NCI-H526 (cell line): ENCODE measurements at regions not wholly inside any gene's neighbourhood (a gene's known extent, or its start where the extent isn't known, plus 50 kb on each side); places are given as distances from the start of the nearest gene placed in this dataset.

Experiments used
- DNase-seq, 2 experiments: peaks; one replicate each; lab custom pipeline; 2025; lab: John Stamatoyannopoulos, UW

DNA sequence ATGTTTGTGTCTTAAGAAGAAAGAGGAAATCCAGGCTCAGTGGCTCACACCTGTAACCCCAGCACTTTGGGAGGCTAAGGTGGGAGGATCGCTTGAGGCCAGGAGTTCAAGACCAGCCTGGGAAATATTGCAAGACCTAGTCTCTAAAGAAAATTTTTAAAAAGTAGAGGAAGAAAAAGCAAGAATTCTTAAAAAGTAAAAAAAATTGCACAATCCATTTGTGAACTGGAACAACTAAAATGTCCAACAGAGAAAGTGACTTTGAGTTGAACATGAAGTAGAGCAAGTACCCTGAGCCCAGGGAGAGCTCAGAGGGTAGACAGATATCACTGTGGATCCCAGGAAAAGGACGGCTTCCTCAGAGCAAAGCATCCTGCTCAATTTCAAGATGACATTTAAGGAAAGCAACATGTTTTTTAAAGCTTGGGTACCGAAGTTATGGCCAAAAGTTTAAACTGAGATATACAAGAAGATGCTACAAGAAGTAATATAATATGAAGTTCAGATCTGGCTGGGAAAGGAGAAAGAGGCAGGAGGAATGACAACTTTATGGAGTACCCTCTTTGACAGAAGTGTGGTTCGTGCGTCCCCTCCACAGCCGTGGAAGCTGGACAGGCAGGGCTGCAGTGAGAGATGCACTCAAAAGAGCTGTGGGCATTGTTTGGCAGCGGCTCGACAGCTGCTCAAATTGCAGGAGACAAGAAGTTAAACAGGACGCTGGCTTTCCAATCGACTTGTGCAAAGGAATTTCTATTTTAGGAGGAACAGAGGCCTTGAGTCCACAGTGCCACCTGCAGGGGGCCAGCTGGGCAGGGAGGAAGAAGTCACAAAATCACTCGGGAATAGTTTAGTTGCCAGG, 201.3 kb downstream of the JCAD start:
- peak in 1 of 2 experiments; percentile 0 for DNase-seq

DNA sequence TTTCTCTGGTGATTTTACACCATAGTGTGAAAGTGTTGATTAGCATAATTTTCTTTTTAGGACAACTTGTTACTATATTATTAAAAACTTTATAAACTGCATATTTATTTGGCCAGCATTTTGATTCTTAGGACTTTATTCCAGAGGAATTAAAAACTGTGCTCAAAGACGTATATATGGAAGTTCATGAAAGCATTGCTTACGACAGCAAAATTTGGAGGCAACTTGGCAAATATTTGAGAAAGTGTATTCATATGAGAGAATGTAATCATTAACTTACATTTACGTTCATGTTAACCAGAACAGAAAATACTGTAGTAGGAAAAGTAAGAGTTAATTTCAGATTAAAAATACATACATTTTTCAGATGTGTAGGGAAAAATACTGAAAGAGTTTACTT, 203.1 kb downstream of the JCAD start:
- no peak for DNase-seq

DNA sequence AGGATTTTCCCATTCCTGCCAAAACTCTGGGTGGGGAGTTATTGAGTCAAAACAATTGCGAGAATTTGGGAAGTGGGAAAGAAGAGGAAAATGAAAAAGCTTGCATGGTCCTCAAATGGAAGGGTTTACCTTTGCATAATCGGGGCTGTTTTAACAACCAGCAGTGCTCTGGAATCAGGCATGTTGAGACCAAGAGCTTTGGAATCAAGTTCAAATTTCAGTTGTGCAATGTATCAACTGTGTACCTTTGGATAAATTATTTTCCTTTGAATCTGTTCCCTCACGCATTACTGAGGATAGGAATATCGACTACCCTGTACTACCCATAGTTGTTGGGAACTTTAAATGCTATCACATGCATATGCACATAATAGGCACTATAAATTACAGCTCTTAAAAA, 205.5 kb downstream of the JCAD start:
- no peak for DNase-seq

DNA sequence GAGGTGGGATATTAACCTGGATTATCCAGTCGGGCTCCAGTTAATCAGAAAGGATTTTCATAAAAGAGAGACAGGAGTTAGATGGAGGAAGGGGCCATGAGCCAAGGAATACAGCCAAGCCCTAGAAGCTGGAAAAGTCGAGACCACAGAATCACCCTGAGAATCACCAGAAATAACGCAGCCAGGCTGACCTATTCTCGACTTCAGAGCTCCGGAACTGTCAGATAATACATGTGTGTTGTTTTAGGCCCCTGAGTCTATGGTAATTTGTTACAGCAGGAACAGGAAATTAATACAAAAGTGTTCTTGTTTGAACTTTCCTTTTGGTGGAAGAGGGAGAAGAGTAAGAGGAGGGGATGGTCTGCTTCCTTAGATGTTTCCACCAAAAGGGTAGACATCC, 208.1 kb downstream of the JCAD start:
- DNase-seq: no peak

DNA sequence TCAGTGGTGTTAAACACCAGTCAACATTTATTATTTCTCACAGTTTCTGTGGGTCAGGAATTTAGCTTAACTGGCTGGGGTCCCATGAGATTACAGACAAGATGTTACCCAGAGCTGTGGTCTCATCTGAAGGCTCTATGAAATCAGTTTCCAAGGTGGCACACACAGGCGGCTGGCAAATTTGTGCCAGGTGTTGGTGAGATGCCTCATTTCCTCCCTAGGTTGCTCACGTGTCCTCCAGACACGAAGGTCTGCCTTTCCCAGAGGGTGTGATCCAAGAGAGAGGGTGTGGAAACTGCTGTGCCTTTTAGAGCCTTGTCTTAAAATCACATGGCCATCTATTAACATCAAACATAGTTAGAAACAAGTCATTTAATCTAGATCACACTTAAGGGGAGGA, 209.0 kb downstream of the JCAD start:
- no peak for DNase-seq

DNA sequence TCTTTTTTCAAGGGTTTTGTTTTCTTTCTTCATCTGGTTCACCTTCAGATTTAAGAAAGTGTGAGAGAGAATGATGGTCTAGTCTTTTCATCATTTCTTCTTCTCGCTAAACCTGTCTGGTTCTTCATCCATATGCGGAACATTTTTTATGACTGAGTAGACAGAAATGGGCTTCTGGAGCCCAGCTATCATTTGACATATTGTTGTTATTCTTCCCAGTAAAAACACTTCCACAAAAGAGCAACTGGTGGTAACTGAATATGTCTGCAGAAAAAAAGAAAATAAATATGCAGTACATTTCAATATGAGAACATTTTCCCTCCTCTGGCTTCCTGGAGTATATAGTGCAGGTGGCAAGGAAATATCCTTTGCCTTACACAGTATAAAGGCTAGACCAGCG, 209.5 kb downstream of the JCAD start:
- no peak for DNase-seq

DNA sequence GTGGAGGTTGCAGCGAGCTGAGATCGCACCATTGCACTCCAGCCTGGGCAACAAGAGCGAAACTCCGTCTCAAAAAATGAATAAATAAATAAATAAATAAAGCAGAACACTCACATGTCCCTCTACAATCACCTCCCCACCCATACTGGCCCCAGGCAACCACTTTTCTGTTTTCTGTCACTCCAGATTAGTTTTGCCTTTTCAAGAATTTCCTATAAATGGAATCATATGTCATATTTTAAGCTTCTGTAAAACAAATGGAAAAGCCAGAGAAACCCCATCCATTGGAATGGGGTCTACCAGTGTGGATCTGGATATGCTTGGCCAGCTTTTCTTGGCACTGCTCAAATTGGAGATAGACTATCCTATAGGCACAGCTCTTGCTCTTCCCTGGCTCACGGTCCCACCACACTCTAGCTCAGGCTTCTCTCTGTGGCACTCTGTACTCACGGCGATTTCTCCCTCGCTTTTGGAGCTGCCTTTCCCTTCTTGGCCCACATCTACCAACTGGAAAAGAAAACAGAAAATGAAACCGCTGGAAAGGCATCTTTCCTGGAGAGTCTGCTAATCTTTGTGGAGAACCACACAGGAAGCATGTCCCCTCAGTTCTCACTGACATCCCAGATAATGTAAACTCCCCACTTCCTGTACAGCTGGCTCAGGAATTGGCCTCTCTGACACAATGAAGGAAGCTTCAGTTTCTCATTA, 210.1 kb downstream of the JCAD start:
- no peak for DNase-seq

DNA sequence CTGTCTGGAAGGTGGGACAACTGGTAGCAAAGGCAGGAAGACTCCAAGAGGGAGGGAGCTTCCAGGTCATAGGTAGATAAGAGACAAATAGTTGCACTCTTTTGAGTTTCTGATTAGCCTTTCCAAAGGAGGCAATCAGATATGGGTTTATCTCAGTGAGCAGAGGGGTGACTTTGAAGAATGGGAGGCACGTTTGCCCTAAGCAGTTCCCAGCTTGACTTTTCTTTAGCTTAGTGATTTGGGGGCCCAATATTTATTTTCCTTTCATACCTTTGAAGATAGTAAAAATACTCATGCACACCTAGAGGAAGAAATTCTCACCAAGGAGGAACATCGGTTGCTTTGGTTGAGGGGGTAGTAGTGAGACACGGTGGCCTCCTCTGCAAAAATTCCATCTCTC, 212.1 kb upstream of the SVIL start:
- no peak for DNase-seq

DNA sequence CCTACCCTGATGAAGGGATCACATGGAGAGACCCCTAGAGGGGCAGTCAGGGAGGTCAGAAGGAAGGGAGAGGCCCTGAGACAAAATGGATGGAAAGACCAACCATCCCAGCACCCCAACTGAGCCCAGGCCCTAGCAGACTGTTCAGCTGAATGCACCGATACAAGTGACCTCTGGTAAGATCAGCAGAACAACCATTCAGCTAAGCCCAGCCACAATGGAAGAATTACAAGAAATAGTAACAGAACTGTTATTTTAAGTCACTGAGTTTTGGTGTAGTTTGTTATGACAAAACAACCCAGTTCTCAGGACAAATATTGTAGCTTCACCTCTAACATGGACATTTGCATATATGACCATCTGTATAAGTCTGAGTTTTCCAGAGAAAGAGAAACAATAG, 210.4 kb upstream of the SVIL start:
- no peak for DNase-seq

DNA sequence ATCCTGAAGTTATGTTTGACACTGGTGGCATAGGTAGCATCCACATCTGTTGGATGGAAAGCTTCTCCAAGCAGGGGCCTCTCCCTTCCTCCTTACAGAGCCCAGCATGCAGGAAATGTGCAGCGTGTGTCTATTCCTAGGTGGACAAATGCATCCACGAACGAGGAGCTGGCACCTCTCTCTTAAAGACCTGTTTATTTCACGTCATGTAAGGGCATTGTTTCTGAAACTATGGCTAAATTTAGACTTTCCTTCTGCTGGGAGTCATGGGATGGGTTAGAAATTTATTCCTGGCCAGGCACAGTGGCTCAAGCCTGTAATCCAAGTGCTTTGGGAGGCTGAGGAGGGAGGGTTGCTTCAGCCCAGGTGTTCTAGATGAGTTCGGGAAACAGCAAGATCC, 208.4 kb upstream of the SVIL start:
- DNase-seq: no peak

DNA sequence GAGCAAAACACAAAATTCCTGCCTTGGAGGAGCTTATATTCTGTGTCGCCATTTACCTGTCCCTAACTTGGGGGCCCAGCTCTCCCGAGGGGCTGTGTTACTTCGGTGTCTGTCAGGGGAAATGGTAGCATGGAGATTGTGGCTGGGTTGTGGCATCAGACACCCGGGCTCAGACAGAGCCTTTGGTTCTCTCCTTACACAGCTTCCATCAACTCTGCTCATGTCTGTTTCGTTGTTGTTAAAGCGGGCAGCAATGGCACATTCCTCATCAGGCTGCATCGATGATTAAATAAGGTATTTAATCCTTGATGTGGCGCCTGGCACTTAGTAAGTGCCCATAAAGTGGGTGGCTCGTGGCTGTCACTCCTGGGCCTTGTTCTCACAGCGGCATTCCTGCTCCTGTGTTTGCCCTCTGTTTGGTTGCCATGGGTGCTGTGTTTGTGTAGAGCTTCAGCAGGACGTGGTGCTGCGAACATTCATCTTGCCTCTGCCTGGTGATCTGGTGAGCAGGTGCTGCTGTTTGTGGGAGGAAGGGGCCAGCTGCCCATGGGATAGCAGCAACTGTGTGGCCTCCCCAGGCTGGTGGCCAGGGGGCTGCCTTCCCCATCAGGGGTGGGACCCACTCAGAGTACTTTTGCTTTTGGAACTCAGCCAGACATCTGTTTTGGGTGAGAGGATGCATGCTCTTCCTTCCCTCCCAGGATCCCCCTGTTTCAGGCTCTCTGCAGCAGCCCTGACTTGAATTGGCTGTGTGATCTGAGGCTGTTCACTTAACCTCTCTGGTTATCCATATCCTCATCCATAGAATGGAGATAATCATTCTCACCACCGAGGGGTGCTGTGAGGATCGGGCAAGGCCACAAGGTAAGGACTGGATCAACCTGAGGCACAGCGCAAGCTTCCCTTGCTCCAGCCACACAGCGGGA, 207.2 kb upstream of the SVIL start:
- DNase-seq: peak; percentile 75 to 83

DNA sequence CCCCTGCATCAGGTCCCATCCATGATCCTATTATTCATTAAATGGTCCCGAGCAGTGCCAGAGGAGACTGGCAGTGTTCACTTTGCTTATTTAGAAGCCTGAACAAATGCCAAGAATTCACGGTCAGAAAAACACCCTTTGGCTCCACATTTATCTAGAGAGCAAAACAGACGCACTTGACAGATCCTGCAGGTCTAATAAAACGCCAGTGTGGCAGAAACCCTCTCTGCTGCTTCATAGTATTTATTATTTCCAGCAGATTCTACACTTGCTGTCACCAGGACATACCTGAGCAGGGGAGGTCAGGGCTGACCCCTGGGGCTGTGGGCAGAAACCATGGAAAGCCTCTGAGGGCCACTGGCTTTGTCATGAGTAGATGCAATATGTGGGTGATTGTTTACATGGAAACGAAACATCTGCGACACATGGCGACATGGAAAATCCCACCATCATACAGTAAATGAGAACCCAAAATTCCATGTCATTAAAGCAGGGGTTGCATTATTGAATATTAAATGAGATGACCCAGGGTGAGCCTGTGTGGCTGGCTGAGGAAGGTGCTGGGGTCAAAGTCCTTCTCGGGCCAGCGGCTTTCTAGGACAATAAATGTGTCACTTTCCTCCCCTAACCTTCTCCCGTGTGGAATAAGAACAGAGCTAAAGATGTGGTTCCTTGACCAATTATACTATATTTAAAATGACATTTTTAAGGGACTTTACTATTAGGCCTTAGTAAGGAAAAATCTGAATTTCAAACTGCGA, 205.9 kb upstream of the SVIL start:
- DNase-seq: peak in 1 of 2 experiments; percentile 24

DNA sequence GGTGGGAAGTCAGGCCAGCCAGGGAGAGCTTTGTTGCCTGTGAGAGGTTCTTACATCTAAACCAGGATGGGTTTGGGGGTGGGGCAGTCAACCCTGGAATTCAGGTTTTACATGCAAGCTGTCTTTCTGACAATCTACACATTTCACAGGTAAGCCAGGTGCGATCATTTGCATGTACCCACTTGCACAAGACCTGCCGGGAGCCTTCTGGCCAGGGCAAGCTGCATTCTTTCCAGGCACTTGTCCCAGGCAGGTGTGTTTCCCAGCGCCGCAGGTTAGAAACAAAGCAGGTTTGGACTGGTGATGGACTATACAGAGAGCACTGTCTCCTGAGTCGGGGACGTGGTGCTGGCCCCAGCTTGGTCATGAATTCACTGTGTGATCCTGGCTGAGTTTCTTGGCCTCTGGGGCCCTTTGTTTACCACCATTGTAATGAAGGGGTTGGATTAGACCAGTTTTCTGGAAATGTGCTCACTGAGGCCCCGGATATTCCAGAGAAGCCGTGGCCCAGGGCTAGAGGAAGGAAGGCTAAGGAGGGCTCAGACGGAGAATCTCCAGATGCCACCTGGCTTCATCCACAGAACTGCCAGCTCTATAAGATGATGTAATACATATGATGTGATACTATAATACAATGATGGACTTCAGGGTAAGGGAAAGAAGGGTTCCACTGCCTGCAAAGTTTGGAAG, 205.2 kb upstream of the SVIL start:
- DNase-seq: peak; percentile 91

DNA sequence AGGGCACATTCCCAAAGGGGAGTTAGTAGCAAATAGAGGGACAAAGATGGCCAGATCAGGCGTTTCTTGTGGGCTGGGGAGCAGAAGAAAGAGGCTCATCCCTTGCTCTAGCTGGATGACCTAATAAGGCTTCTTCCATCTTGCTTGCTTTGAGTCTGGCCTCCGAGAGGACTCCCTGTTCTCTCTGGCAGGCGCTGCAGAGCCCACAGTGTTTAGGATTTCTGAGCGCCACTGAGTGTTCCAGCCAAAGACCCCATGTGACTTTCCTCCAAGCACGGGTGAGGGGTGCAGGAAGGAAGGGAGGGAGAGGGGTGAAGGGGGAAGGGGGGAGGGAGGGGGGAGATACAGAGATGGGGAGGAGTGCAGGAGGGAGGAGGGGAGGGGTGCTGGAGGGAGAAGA, 203.8 kb upstream of the SVIL start:
- DNase-seq: no peak

DNA sequence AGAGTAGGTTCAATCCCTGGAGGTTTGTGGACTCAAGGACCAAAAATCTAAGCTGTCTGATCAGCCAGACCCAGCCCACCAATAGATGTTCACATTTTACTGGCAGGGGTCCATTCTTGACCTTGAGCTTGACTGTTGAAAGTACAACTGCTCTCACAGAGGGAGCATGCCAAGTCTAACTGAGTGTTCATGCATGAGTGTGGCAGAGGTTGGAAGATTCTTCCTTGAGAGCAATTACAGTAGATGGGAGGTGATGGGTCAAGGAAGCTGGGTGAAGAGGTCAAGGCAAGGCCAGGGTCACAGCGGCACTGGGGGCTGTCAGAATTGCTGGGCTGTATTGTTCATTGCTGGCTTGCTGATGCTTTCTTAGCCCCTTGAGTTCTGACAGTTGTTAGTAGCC, 202.8 kb upstream of the SVIL start:
- DNase-seq: no peak

DNA sequence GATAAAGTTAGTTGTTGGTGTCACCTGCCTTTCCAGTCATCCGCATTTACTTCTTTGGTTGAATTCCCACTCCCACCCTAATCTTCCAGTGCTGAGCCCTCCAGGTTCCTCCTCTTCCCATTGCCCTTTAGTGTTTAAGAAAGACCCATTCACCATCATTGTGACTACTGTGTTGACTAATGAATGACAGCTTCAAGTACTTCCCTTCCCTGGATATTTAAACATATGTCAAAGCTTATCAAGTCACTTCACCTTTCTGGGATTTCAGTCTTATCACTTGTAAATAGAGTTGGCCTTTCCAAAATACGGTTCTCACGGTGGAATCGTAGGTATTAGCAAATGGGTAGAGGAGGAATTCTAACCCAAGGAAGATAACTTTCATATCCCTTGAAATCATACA, 201.6 kb upstream of the SVIL start:
- DNase-seq: no peak

DNA sequence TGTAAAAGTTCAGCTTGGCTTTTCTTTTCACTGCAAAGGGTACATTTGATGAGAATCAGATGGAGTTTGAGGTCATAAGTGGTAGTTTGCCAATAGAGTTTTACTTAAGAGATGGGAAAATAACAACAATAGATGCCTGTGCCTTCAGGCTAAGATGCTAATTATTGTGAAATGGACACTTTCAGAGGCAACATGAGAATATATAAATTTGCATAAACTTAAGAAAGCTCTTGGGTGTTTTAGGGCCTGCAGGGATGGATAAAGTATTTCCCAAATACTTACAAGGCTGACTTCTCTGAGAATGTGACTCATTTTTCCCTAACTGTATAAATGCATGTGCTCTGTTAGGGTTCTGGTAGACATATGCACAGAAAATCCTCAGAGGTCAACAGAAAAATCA, 200.3 kb upstream of the SVIL start:
- DNase-seq: no peak

DNA sequence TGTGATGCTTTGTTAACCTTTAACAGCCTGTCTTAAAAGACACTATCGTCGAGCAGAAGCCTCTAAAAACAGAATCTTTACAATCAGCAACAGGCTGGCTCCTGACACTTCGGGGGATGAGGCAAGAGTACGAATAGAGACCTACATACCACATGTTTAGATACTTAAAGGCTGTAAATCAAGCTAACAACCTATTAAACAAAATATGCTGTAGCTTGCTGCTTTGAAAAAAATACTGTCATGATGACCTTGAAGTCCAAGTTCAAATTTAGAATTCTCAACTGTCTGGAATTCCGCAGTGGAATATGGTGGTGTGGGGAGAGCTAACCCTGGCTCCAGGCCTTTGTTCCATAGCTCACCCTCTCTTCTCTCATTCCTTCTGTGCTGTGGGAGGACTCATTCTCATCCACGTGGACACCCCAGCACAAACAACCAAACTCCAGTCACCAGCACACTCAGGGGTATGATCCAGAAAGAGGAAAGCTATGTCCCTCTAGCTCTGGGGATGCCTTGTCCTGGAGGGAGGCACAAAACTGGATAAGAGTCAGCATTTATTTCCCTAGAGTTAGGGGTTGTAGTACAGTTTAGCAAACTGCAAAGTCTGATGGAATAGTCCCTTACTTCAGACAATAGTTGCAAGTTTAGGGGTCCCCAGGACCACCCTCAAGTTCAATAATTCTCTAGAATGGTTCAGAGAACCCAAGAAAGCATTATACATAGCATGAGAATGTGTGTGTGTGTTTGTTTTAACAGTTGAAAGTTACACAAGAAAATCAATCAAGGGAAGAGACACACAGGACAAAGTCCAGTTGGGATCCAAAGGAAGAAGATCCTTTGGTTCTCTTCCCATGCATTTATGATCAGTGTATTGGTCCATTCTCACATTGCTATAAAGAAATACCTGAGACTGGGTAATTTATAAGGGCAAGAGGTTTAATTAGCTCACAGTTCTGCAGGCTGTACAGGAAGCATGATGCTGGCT, 196.1 kb upstream of the SVIL start:
- no peak for DNase-seq

DNA sequence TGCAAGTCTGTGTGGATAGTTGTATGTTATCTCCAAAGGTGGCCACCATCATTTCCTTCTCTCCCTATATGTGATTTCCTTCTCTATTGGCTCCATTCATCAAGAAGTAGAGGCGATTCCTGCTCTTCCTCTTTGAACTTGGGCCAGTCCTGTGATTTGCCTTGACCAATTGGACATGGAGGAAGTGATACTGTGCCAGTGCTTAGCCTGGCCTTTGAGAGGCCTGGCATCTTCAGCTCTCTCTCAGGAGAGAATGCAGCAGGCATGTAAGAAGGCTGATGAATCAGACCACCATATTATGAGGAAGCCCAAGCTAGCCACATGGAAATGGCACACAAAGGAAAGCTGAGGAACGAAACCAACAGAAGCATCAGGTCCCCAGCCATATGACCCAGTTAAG, 195.0 kb upstream of the SVIL start:
- DNase-seq: no peak

DNA sequence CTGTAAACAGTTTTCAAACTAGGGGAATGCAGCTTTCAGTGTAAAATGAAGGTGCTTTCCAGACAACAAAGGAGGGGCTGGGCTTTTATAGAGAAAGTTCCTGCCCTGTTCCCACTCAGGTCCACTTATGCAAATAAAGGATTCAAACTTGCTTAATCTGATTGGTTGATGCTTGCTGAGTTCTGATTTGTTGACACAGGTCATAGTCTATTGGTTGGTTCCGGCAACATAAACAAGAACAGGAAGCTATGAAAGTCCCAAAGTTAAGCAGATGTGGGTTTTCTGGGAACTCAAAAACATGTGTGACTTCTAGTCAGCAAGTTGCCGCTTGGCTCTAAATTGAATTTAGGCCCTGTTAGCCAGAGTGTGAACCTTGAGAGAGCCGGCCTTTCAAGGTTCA, 194.2 kb upstream of the SVIL start:
- no peak for DNase-seq
